OCI-LY1 (cell line): ENCODE measurements at regions not wholly inside any gene's neighbourhood (a gene's known extent, or its start where the extent isn't known, plus 50 kb on each side); places are given as distances from the start of the nearest gene placed in this dataset.

Experiments
- CTCF ChIP-seq: fragments of 200-600 bp; sonication (generic), shearing (Covaris generic); IDR thresholded peaks from 2 replicates; pipeline ENCODE4 v1.5.1; 2017; ENCODE audit warnings: mild to moderate bottlenecking, antibody characterized with exemption, low read length, moderate library complexity, mixed read lengths
- EZH2 ChIP-seq: fragments of 200-600 bp; sonication (generic), shearing (Covaris generic); IDR thresholded peaks from 2 replicates; pipeline ENCODE4 v1.8.0; 2017; ENCODE audit warnings: borderline replicate concordance, mixed run types, mild to moderate bottlenecking, antibody characterized with exemption, low read length, moderate library complexity, mixed read lengths

- no peak for TF ChIP-seq CTCF
- no peak for TF ChIP-seq EZH2
These were observed 648.1 kb downstream of the ANKRD7 start for GRCh38 chr7:118872568-118872967.
